Activated T-cell treated with anti-CD3 and anti-CD28 coated beads for 4 hours (primary cell): ENCODE measurements at regions not wholly inside any gene's neighbourhood (a gene's known extent, or its start where the extent isn't known, plus 50 kb on each side); places are given as distances from the start of the nearest gene placed in this dataset.

ENCODE experiments used
- DNase-seq: peaks from one replicate; pipeline ENCODE4 v3.0.0-alpha.2; 2020

- DNase-seq = no peak
Observed at GRCh38 chr1:98278055-98278454, 357.2 kb upstream of the DPYD start.

- no peak for DNase-seq
Observed at GRCh38 chr1:98277118-98277517, 356.3 kb upstream of the DPYD start.

GRCh38 chr1:98276514-98276913 is 355.7 kb upstream of the DPYD start:
- DNase-seq = no peak

- no peak for DNase-seq
Observed at GRCh38 chr1:98268316-98268715, 347.5 kb upstream of the DPYD start.

- DNase-seq = no peak
Observed at GRCh38 chr1:98267423-98267822, 346.6 kb upstream of the DPYD start.

GRCh38 chr1:98264727-98265126 is 343.9 kb upstream of the DPYD start:
- DNase-seq = no peak

- no peak for DNase-seq
Observed at GRCh38 chr1:98260839-98261238, 340.0 kb upstream of the DPYD start.

GRCh38 chr1:98260412-98260811 is 339.6 kb upstream of the DPYD start:
- no peak for DNase-seq

GRCh38 chr1:98256700-98257099 is 335.9 kb upstream of the DPYD start:
- DNase-seq = no peak

- DNase-seq = no peak
Observed at GRCh38 chr1:98253145-98253544, 332.3 kb upstream of the DPYD start.

- no peak for DNase-seq
Observed at GRCh38 chr1:98251497-98251896, 330.7 kb upstream of the DPYD start.

GRCh38 chr1:98232678-98233077 is 311.8 kb upstream of the DPYD start:
- DNase-seq = no peak

- no peak for DNase-seq
Observed at GRCh38 chr1:98222706-98223105, 301.9 kb upstream of the DPYD start.

- no peak for DNase-seq
Observed at GRCh38 chr1:98221923-98222322, 301.1 kb upstream of the DPYD start.

- DNase-seq = no peak
Observed at GRCh38 chr1:98217601-98218000, 296.8 kb upstream of the DPYD start.

GRCh38 chr1:98216304-98216703 is 295.5 kb upstream of the DPYD start:
- no peak for DNase-seq

GRCh38 chr1:98211271-98211845 is 290.5 kb upstream of the DPYD start:
- no peak for DNase-seq

GRCh38 chr1:98210563-98210962 is 289.7 kb upstream of the DPYD start:
- DNase-seq = no peak

- DNase-seq = no peak
Observed at GRCh38 chr1:98210064-98210463, 289.2 kb upstream of the DPYD start.

GRCh38 chr1:98205291-98206017 is 284.6 kb upstream of the DPYD start:
- DNase-seq = no peak

- DNase-seq = no peak
Observed at GRCh38 chr1:98203466-98203865, 282.6 kb upstream of the DPYD start.

- DNase-seq = no peak
Observed at GRCh38 chr1:98201666-98202081, 280.8 kb upstream of the DPYD start.

- DNase-seq = no peak
Observed at GRCh38 chr1:98197356-98197755, 276.5 kb upstream of the DPYD start.

- no peak for DNase-seq
Observed at GRCh38 chr1:98196012-98196411, 275.2 kb upstream of the DPYD start.

- DNase-seq = no peak
Observed at GRCh38 chr1:98188774-98189173, 267.9 kb upstream of the DPYD start.
